CD4-positive, alpha-beta memory T cell (primary cell): ENCODE measurements at regions not wholly inside any gene's neighbourhood (a gene's known extent, or its start where the extent isn't known, plus 50 kb on each side); places are given as distances from the start of the nearest gene placed in this dataset.

Experiments
- CTCF ChIA-PET: fragments of 350-600 bp; sonication (Branson Sonifier 250); formaldehyde crosslinking; loops from one replicate; lab custom pipeline; 2021; ENCODE audit warnings: inconsistent platforms; ENCODE audit not compliant: partially characterized antibody; lab: Charles Lee
- POLR2A ChIA-PET: fragments of 350-600 bp; sonication (Branson Sonifier 250); formaldehyde crosslinking; loops from one replicate; lab custom pipeline; 2021; ENCODE audit not compliant: partially characterized antibody; lab: Charles Lee
- DNase-seq, 5 donors: peaks; one replicate each; pipeline versions ENCODE4 v3.0.0 to v3.0.0-alpha.2; 2020 to 2022; ENCODE audit warnings: mixed read lengths in 1 of 5
- H3K27ac ChIP-seq: one replicate; pipeline ENCODE4 v1.7.0; 2013; ENCODE audit warnings: low read depth, low read length
- H3K27me3 ChIP-seq: 2 replicates; pipeline ENCODE4 v1.7.0; 2013; ENCODE audit warnings: mild to moderate bottlenecking, low read length, moderate library complexity; ENCODE audit not compliant: insufficient read depth
- H3K36me3 ChIP-seq: 2 replicates; pipeline ENCODE4 v1.7.0; 2013; ENCODE audit warnings: mild to moderate bottlenecking, low read length, moderate library complexity; ENCODE audit not compliant: insufficient read depth
- H3K4me1 ChIP-seq: 2 replicates; pipeline ENCODE4 v1.7.0; 2013; ENCODE audit warnings: mild to moderate bottlenecking, low read length, moderate library complexity; ENCODE audit not compliant: insufficient read depth
- H3K4me3 ChIP-seq, 2 donors: one replicate each; pipeline ENCODE4 v1.7.0; 2013; ENCODE audit warnings: low read length in 2 of 2, mild to moderate bottlenecking in 1 of 2
- H3K9me3 ChIP-seq, 2 donors: one replicate each; pipeline ENCODE4 v1.7.0; 2013; ENCODE audit warnings: low read length in 2 of 2, control low read depth in 1 of 2; ENCODE audit not compliant: control insufficient read depth in 1 of 2
- H3K27ac Mint-ChIP-seq, 7 donors: one replicate each; pipeline ENCODE4 v1.8.0; 2020 to 2021; ENCODE audit warnings: mixed read lengths in 7 of 7, mild to moderate bottlenecking in 6 of 7, inconsistent platforms in 3 of 7, moderate library complexity in 3 of 7
- H3K27me3 Mint-ChIP-seq, 2 donors: one replicate each; pipeline ENCODE4 v1.8.0; 2020 to 2021; ENCODE audit warnings: mixed read lengths in 2 of 2
- H3K36me3 Mint-ChIP-seq, 2 donors: one replicate each; pipeline ENCODE4 v1.8.0; 2020 to 2021; ENCODE audit warnings: mixed read lengths in 2 of 2, inconsistent platforms in 1 of 2, mild to moderate bottlenecking in 1 of 2
- H3K4me1 Mint-ChIP-seq, 4 donors: one replicate each; pipeline ENCODE4 v1.8.0; 2020 to 2021; ENCODE audit warnings: mixed read lengths in 4 of 4, mild to moderate bottlenecking in 1 of 4
- H3K4me3 Mint-ChIP-seq, 8 donors: one replicate each; pipeline ENCODE4 v1.8.0; 2020 to 2021; ENCODE audit warnings: mixed read lengths in 8 of 8, mild to moderate bottlenecking in 7 of 8, moderate library complexity in 6 of 8, inconsistent platforms in 3 of 8
- H3K9me3 Mint-ChIP-seq, 8 donors: one replicate each; pipeline ENCODE4 v1.8.0; 2020 to 2021; ENCODE audit warnings: mixed read lengths in 8 of 8, mild to moderate bottlenecking in 5 of 8, inconsistent platforms in 3 of 8, moderate library complexity in 1 of 8
- intact Hi-C: fragments of 100-400 bp; cut with micrococcal nuclease; formaldehyde crosslinking; loops from one replicate; pipeline ENCODE4 v1.15.1; 2023

DNA sequence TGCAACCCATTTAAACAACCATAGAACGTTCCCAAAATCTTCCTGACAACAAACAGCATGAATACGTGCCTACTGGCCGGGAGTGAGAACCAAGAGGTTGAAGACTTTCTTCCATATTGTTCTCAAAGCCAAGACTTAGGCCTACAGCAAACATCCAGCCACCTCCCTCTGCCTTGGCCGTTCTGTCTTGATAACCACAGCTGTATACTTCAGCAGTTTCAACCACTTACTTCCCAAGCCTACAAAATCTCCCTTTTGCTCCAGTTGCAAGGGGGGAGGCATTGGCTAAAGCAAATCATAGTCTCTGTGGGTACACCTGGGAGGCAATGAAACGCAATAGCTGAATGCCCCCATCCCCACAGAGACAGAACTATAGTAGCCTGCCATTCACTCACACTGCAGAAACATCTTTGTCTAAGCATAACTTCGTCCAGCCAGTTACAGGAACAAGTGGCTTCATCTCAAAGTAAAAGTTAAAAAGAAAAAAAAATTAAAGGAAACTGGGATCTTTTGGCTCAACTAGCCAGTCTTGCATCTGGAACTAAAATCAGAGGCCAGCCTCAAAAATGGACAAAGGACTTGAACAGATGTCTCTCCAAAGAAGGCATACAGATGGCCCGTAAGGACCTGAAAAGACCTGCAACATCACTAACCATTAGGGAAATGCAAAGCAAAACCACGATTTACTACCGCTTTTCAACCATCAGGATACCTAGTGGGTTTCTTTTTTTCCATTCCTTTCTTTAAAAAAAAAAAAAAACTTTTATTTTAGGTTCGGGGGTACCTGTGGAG is 186.0 kb downstream of the PSMG1 start:
- H3K27me3 Mint-ChIP-seq = peaks cover 14 to 19% of the 10 kb centered on the region in 2 donors
- H3K4me3 Mint-ChIP-seq = no peak overlapping the region
- H3K9me3 Mint-ChIP-seq = no peaks in the 10 kb centered on the region
- Histone ChIP-seq H3K27me3 (no peaks in the 10 kb centered on the region), H3K4me1 (no peaks in the 10 kb centered on the region), H3K4me3 (no peak overlapping the region), H3K36me3 (no peaks in the 10 kb centered on the region), H3K9me3 (no peaks in the 10 kb centered on the region), H3K27ac (no peak overlapping the region)
- CTCF ChIA-PET = no interaction called here
- intact Hi-C loops = no loop called here
- peaks cover 0 to 2% (median 0%) of the 10 kb centered on the region in 4 donors for H3K4me1 Mint-ChIP-seq
- no peak for DNase-seq
- POLR2A ChIA-PET = no interaction called here
- H3K27ac Mint-ChIP-seq = no peak overlapping the region
- no peaks in the 10 kb centered on the region for H3K36me3 Mint-ChIP-seq

DNA sequence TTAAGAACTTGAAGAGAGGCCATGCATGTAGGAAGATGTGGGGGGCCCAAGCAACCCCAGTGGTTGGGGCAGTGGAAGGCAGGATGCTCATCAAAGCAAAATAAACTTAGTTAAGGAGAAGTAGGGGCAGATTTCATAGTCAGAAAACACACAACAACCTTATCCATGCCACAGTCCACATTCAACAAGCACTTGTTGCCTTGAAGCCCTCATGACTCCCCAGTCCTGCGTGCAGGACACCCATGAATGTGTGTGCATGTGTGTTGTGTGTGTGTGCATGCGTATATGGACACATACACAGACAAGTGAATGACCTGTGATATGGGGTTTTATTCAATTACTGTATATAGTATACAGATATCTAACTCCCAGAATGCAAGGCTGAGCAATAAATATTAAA is 186.9 kb downstream of the PSMG1 start:
- H3K27me3 ChIP-seq = no peaks in the 10 kb centered on the region
- Mint-ChIP-seq H3K27me3 (peaks cover 16 to 21% of the 10 kb centered on the region in 2 donors), H3K36me3 (no peaks in the 10 kb centered on the region), H3K27ac (no peak overlapping the region), H3K9me3 (no peaks in the 10 kb centered on the region), H3K4me1 (peaks cover 0 to 2% (median 0%) of the 10 kb centered on the region in 4 donors), H3K4me3 (no peak overlapping the region)
- no peak for DNase-seq
- intact Hi-C loops = no loop called here
- POLR2A ChIA-PET = no interaction called here
- H3K4me1 ChIP-seq = no peaks in the 10 kb centered on the region
- H3K4me3 ChIP-seq = no peak overlapping the region
- H3K9me3 ChIP-seq = no peaks in the 10 kb centered on the region
- CTCF ChIA-PET = no interaction called here
- no peaks in the 10 kb centered on the region for H3K36me3 ChIP-seq
- H3K27ac ChIP-seq = no peak overlapping the region

DNA sequence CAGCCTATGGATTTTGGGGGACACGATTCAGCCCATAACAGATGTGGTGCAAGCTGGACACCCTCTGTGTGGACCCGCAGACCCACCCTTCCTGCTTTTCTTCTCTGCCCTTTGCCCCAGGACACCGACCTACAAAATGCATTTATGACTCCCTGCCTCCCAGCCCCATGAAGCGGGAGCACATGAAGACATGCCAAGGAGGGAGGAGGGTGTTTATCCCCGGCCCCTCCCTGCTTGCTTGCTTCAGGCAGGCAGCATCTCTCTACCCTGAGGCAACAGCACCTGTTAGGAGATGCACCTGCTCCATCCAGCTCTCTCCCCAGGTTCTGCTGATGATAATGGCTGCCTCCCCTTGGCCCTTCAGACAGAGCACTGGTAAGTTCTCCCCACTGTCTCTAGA is 187.5 kb downstream of the PSMG1 start:
- H3K4me1 Mint-ChIP-seq = peaks cover 0 to 2% (median 0%) of the 10 kb centered on the region in 4 donors
- H3K4me3 ChIP-seq = no peak overlapping the region
- no peak overlapping the region for H3K27ac ChIP-seq
- no peak for DNase-seq
- CTCF ChIA-PET = no interaction called here
- intact Hi-C loops = no loop called here
- H3K27me3 Mint-ChIP-seq = peaks cover 14 to 20% of the 10 kb centered on the region in 2 donors
- POLR2A ChIA-PET = no interaction called here
- no peak overlapping the region for H3K27ac Mint-ChIP-seq
- H3K36me3 ChIP-seq = no peaks in the 10 kb centered on the region
- no peaks in the 10 kb centered on the region for H3K4me1 ChIP-seq
- no peaks in the 10 kb centered on the region for H3K9me3 ChIP-seq
- no peaks in the 10 kb centered on the region for H3K36me3 Mint-ChIP-seq
- H3K9me3 Mint-ChIP-seq = no peaks in the 10 kb centered on the region
- peaks cover 2% of the 10 kb centered on the region for H3K27me3 ChIP-seq
- no peak overlapping the region for H3K4me3 Mint-ChIP-seq

DNA sequence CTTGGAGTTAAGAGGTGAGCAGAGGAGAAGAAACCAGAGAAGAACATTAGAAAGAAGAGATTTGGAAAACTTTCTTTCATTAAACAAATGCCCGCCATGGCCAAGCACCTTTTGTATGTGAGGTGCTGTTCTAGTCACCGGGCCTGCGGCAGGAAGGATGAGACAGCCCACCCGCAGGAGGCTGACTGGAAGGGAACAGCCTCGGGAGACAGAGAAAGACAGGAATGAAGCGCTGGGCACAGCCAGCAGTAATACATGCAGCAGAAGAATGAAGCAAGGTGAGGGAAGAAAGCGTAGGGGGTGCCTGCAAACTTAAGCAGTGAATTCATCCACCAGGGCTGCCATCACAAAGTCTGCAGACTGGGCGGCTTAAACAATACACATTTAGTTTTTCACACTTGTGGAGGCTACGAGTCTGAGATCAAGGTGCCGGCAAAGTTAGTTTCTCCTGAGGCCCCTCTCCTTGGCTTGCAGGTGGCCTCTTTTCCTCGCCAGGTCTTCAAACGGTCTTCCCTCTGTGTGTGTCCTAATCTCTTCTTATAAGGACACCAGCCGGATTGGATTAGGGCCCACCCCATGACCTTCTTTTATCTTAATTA is 188.1 kb downstream of the PSMG1 start:
- CTCF ChIA-PET = no interaction called here
- intact Hi-C loops = no loop called here
- no peaks in the 10 kb centered on the region for H3K36me3 Mint-ChIP-seq

DNA sequence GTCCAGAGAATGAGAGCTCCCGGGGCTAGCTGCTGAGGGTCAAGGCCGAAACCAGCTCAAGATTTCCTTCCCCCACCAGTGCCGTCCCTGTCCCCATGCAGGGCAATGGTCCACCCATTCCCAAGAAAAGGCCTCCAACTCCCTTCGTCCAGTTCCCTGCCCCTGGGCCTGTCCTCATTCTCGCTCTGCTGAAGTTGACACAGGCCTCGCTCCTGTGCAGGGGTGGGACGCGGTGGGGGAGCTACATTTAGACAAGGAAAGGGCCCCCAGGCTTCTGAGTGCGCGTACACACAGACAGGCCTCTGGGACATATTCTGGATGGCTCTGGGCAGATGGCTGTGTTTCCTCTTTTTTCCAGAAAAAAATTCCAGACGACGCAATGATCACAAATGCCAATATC is 188.3 kb downstream of the ETS2 start:
- H3K27ac ChIP-seq = no peak overlapping the region
- Mint-ChIP-seq H3K27ac (no peak overlapping the region), H3K36me3 (no peaks in the 10 kb centered on the region), H3K9me3 (no peaks in the 10 kb centered on the region), H3K4me3 (no peak overlapping the region), H3K4me1 (peaks cover 0 to under 1% (median 0%) of the 10 kb centered on the region in 4 donors), H3K27me3 (peaks cover 17 to 20% of the 10 kb centered on the region in 2 donors)
- intact Hi-C loops = no loop called here
- no peak overlapping the region for H3K4me3 ChIP-seq
- DNase-seq = no peak
- no peaks in the 10 kb centered on the region for H3K9me3 ChIP-seq
- peaks cover 4% of the 10 kb centered on the region for H3K27me3 ChIP-seq
- no peaks in the 10 kb centered on the region for H3K4me1 ChIP-seq
- CTCF ChIA-PET = no interaction called here
- POLR2A ChIA-PET = no interaction called here
- H3K36me3 ChIP-seq = no peaks in the 10 kb centered on the region

More for the DNA sequence above, 188.1 kb downstream of the PSMG1 start:
- peaks cover 0 to 2% (median 0%) of the 10 kb centered on the region in 4 donors for H3K4me1 Mint-ChIP-seq
- H3K4me3 Mint-ChIP-seq = no peak overlapping the region
- H3K9me3 Mint-ChIP-seq = no peaks in the 10 kb centered on the region
- no peaks in the 10 kb centered on the region for H3K4me1 ChIP-seq
- no peak for DNase-seq
- no peak overlapping the region for H3K4me3 ChIP-seq
- H3K27ac Mint-ChIP-seq = no peak overlapping the region
- H3K27ac ChIP-seq = no peak overlapping the region
- peaks cover 16 to 23% of the 10 kb centered on the region in 2 donors for H3K27me3 Mint-ChIP-seq
- no peaks in the 10 kb centered on the region for H3K9me3 ChIP-seq
- H3K36me3 ChIP-seq = no peaks in the 10 kb centered on the region
- POLR2A ChIA-PET = no interaction called here
- H3K27me3 ChIP-seq = peaks cover 4% of the 10 kb centered on the region

DNA sequence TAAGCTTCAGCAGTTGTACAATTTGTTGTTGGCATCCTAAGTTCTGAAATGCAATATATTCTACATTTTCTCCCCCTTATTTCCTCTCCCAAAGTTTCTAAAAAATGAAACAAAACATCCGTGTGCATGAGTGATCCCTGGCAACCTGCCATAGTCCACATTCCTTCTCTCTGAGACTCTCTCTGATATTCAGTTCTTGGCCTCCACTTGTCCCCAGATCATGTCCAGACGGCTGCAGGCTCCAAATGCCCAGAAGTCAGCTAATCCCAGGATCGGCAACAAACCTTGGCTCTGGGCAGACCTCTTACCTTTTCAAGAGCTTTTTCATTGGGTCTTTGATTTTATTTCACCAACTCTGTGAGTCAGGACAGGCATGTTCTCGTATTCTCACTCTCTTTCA is 187.8 kb downstream of the ETS2 start:
- ChIA-PET CTCF (no interaction called here), POLR2A (no interaction called here)
- Histone ChIP-seq H3K36me3 (no peaks in the 10 kb centered on the region), H3K4me1 (no peaks in the 10 kb centered on the region), H3K9me3 (no peaks in the 10 kb centered on the region), H3K27ac (no peak overlapping the region), H3K27me3 (peaks cover 4% of the 10 kb centered on the region), H3K4me3 (no peak overlapping the region)
- no peak for DNase-seq
- H3K27ac Mint-ChIP-seq = no peak overlapping the region
- intact Hi-C loops = no loop called here
- no peaks in the 10 kb centered on the region for H3K4me1 Mint-ChIP-seq
- peaks cover 20 to 24% of the 10 kb centered on the region in 2 donors for H3K27me3 Mint-ChIP-seq
- no peaks in the 10 kb centered on the region for H3K36me3 Mint-ChIP-seq
- no peaks in the 10 kb centered on the region for H3K9me3 Mint-ChIP-seq
- no peak overlapping the region for H3K4me3 Mint-ChIP-seq

DNA sequence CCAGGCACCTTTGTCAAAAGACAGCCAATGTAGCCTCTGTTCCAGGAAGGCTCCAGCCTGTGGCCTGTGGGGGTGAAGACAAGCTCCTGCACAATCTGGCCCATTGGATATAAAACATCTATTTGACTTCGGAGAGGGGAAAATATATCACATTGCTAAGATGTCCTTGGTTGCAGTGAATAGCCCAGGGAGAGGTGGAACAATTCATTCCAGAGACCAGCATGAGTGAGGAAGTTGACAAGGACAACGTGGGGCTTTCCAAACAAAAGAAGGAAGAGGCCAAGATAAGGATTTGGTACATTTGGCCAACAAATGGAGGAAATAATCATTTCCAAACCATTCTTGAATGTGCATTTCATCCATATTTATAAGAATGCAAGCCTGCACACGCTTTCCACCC is 187.0 kb downstream of the ETS2 start:
- no peak overlapping the region for H3K4me3 ChIP-seq
- Mint-ChIP-seq H3K27me3 (peaks cover 19 to 29% of the 10 kb centered on the region in 2 donors), H3K9me3 (no peaks in the 10 kb centered on the region), H3K4me1 (no peaks in the 10 kb centered on the region), H3K27ac (no peak overlapping the region), H3K4me3 (no peak overlapping the region), H3K36me3 (no peaks in the 10 kb centered on the region)
- intact Hi-C loops = no loop called here
- peaks cover 4% of the 10 kb centered on the region for H3K27me3 ChIP-seq
- POLR2A ChIA-PET = no interaction called here
- CTCF ChIA-PET = no interaction called here
- H3K4me1 ChIP-seq = no peaks in the 10 kb centered on the region
- no peaks in the 10 kb centered on the region for H3K36me3 ChIP-seq
- no peaks in the 10 kb centered on the region for H3K9me3 ChIP-seq
- DNase-seq = no peak
- no peak overlapping the region for H3K27ac ChIP-seq
